Activated CD8-positive, alpha-beta T cell treated with anti-CD3 and anti-CD28 coated beads, Interleukin-2, amount 10 ng/mL, durations not matched to agents 7 days and 5 days (primary cell): ENCODE measurements at regions not wholly inside any gene's neighbourhood (a gene's known extent, or its start where the extent isn't known, plus 50 kb on each side); places are given as distances from the start of the nearest gene placed in this dataset.
"Not testable (repeated sequence)": the region's sequence is repeated elsewhere in the genome, so short reads cannot be mapped to it uniquely, and the experiment has no call there.

ENCODE experiments used
- ATAC-seq: fragments of 150-1000 bp; cut with Tn5 transposase; one replicate; pipeline ENCODE4 v1.10.0; 2021; ENCODE audit warnings: moderate library complexity
- CTCF ChIA-PET: fragments of 350-600 bp; sonication (Branson Sonifier 250); formaldehyde crosslinking; loops from one replicate; lab custom pipeline; 2021; ENCODE audit warnings: antibody characterized with exemption; lab: Charles Lee
- POLR2A ChIA-PET: fragments of 350-600 bp; sonication (Branson Sonifier 250); formaldehyde crosslinking; loops from one replicate; lab custom pipeline; 2021; ENCODE audit warnings: antibody characterized with exemption; lab: Charles Lee
- DNase-seq: peaks from one replicate; pipeline ENCODE4 v3.0.0-alpha.2; 2020
- H3K27ac Mint-ChIP-seq: one replicate; pipeline ENCODE4 v1.8.0; 2021; ENCODE audit warnings: mild to moderate bottlenecking, mixed read lengths
- H3K27me3 Mint-ChIP-seq: one replicate; pipeline ENCODE4 v1.8.0; 2021; ENCODE audit warnings: low read depth, mixed read lengths
- H3K36me3 Mint-ChIP-seq: one replicate; pipeline ENCODE4 v1.8.0; 2021; ENCODE audit warnings: low read depth, mixed read lengths
- H3K4me1 Mint-ChIP-seq: one replicate; pipeline ENCODE4 v1.8.0; 2021; ENCODE audit warnings: low read depth, mixed read lengths
- H3K4me3 Mint-ChIP-seq: one replicate; pipeline ENCODE4 v1.8.0; 2021; ENCODE audit warnings: mild to moderate bottlenecking, mixed read lengths
- H3K9me3 Mint-ChIP-seq: one replicate; pipeline ENCODE4 v1.8.0; 2022; ENCODE audit warnings: mixed read lengths; ENCODE audit not compliant: insufficient read depth

DNA sequence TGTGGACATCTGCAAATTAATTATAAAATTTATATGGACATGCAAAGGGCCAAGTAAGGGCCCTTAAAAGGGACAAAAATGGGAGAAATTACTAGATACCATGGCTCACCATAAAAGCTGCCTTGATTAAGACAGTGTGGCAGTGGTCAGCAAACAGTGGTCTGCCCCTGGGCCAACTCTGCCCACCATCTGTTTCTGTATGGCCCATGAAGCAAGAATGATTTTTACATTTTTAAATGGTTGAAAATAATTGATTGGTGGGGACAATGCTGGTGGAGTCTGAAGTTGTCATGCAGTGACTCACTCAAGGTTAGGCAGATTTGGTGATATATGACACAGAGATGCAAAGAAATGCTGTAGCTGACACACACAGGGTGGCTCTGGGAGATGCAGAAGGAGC is 143.2 kb upstream of the PRDM7 start:
- POLR2A ChIA-PET, H3K9me3 Mint-ChIP-seq, CTCF ChIA-PET, H3K36me3 Mint-ChIP-seq, H3K4me1 Mint-ChIP-seq, H3K27me3 Mint-ChIP-seq, DNase-seq, ATAC-seq, H3K27ac Mint-ChIP-seq, H3K4me3 Mint-ChIP-seq: not testable (repeated sequence)

DNA sequence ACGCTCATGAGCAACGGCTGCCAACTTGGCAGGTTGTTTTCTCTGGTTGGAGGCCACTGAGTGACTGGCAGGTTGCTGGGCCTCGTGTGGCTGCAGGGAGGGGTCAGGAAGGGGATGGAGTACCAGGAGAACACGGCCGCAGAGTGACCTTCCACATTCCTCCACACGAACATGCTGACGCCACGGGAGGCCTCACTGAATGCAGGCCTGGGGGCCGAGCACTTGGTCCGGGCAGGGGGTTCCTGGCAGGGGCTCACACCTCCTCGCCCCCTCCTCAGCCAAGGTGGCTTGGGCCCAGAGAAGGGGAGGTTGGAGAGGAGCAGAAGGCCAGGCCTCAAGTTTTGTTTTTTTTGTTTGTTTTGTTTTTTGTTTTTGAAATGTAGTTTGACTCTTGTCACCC is 98.5 kb upstream of the PRDM7 start:
- DNase-seq, POLR2A ChIA-PET, H3K4me1 Mint-ChIP-seq, H3K9me3 Mint-ChIP-seq, H3K4me3 Mint-ChIP-seq, H3K27me3 Mint-ChIP-seq, H3K27ac Mint-ChIP-seq, ATAC-seq, CTCF ChIA-PET, H3K36me3 Mint-ChIP-seq: not testable (repeated sequence)

DNA sequence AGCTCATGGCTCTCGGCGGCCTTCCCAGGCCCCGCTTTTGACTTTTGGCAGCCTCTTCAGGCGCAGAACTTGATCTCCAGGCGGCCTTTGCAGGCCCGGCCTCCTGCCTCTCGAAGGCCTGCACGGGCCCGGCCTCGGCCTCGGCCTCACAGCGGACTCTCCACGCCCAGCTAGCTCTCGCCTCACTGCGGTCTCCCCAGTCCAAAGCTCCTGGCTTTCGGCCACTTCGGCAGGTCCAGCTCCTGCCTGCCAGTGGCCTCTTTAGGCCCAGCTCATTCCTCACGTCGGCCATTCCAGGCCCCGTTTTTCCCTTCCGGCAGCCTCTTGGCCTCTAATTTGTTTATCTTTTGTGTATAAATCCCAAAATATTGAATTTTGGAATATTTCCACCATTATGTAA is 94.5 kb upstream of the PRDM7 start:
- H3K9me3 Mint-ChIP-seq, ATAC-seq, H3K4me1 Mint-ChIP-seq, H3K27ac Mint-ChIP-seq, H3K4me3 Mint-ChIP-seq, CTCF ChIA-PET, POLR2A ChIA-PET, DNase-seq, H3K36me3 Mint-ChIP-seq, H3K27me3 Mint-ChIP-seq: not testable (repeated sequence)

DNA sequence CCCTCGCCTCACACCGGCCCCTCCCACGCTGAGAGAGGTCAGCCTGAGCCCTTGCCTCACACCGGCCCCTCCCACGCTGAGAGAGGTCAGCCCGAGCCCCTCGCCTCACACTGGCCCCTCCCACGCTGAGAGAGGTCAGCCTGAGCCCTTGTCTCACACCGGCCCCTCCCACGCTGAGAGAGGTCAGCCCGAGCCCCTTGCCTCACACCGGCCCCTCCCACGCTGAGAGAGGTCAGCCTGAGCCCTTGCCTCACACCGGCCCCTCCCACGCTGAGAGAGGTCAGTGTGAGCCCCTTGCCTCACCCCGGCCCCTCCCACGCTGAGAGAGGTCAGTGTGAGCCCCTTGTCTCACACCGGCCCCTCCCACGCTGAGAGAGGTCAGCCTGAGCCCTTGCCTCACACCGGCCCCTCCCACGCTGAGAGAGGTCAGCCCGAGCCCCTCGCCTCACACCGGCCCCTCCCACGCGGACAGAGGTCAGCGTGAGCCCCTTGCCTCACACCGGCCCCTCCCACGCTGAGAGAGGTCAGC is 92.1 kb upstream of the PRDM7 start:
- H3K9me3 Mint-ChIP-seq, H3K36me3 Mint-ChIP-seq, H3K27ac Mint-ChIP-seq, H3K4me1 Mint-ChIP-seq, DNase-seq, H3K4me3 Mint-ChIP-seq, H3K27me3 Mint-ChIP-seq, POLR2A ChIA-PET, CTCF ChIA-PET, ATAC-seq: not testable (repeated sequence)

DNA sequence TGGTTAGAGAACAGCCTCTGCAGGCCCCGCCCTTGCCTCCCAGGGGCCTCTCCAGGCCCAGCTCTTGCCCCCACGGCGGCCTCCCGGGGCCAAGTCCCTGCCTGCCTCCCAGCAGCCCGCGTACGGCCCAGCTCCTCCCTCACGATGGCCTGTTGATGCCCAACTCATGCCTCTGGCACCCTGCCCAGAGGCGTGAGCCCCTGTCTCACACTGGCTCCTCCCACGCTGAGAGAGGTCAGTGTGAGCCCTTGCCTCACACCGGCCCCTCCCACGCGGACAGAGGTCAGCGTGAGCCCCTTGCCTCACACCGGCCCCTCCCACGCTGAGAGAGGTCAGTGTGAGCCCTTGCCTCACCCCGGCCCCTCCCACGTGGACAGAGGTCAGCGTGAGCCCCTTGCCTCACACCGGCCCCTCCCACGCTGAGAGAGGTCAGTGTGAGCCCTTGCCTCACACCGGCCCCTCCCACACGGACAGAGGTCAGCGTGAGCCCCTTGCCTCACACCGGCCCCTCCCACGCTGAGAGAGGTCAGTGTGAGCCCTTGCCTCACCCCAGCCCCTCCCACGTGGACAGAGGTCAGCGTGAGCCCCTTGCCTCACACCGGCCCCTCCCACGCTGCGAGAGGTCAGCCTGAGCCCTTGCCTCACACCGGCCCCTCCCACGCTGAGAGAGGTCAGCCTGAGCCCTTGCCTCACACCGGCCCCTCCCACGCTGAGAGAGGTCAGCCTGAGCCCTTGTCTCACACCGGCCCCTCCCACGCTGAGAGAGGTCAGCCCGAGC is 91.4 kb upstream of the PRDM7 start:
- H3K27me3 Mint-ChIP-seq, H3K4me1 Mint-ChIP-seq, POLR2A ChIA-PET, H3K4me3 Mint-ChIP-seq, ATAC-seq, H3K27ac Mint-ChIP-seq, H3K36me3 Mint-ChIP-seq, H3K9me3 Mint-ChIP-seq, CTCF ChIA-PET: not testable (repeated sequence)
- DNase-seq: peak; percentile 21

DNA sequence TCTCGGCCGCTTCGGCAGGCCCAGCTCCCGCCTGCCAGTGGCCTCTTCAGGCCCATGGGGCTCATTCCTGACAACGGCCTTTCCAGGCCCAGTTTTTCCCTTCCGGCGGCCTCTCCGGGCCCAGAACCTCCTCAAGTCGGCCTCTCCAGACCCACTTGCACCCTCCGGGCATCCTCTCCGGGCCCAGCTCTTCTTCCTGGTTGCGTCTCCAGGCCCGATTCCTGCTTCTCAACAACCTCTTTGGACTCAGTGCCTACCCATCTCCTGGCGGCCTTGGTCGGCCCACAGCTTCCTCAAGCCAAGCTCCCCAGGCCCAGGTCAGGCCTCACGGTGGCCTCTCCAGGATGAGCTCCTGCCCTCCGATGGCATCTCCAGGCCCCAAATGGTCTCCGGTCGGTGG is 90.6 kb upstream of the PRDM7 start:
- H3K4me3 Mint-ChIP-seq, DNase-seq, H3K4me1 Mint-ChIP-seq, CTCF ChIA-PET, H3K36me3 Mint-ChIP-seq, H3K9me3 Mint-ChIP-seq, POLR2A ChIA-PET, H3K27me3 Mint-ChIP-seq, ATAC-seq, H3K27ac Mint-ChIP-seq: not testable (repeated sequence)

DNA sequence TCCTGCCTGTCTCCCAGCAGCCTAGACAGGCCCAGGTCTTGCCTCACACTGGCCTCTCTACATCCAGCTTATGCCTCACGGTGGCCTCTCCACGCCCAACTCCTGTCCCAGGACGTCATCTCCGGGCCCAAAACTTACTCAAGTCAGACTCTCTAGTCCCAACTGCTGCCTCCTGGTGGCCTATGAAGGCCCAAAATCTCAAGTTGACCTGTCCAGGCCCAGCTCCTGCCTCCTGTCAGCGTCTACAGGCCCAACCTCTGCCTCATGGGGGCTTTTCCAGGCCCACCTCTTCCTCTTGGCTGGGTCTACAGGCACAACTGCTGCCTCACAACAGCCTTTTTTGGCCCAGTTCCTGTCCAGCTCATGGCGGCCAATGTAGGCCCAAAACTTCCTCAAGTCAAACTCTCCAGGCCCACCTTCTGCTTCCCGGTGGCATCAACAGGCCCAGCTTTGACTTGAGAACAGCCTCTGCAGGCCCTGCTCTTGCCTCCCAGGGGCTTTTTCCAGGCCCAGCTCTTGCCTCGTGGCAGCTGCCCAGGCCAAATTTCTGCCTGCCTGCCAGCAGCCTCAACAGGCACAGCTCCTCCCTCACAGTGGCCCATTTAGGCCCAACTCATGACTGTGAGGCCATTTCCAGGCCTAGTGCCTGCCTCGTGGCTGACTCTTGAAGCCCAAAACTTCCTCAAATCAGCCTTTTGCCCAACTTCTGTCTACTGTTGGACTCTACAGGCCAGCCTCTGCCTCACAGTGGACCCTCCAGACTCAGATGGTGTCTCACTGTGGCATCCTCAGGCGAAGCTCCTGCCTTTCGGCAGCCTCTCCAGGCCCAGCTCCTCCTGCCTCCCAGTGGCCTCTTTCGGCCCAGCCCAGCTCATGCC is 89.8 kb upstream of the PRDM7 start:
- CTCF ChIA-PET, H3K4me3 Mint-ChIP-seq, H3K27ac Mint-ChIP-seq, ATAC-seq, H3K27me3 Mint-ChIP-seq, DNase-seq, H3K9me3 Mint-ChIP-seq, POLR2A ChIA-PET, H3K4me1 Mint-ChIP-seq, H3K36me3 Mint-ChIP-seq: not testable (repeated sequence)

DNA sequence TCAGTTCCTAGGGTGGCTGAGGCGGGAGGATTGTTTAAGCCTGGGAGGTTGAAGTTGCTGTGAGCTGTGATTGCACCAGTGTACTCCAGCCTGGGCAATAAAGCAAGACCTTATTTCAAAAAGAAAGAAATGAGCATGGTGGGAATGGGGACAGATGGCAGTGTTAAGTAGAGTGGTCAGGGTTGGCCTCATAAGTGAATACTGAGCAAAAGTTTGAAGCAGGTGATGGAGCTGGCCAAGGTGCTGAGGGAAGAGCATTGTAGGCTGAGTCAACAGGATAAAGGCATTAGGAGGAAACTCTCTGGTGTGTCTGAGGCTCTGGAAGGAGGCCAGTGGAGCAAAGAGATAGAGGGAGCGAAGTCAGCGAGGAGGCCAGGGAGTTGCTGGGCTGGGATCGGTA is 73.9 kb upstream of the PRDM7 start:
- H3K4me1 Mint-ChIP-seq, H3K27me3 Mint-ChIP-seq, DNase-seq, ATAC-seq, CTCF ChIA-PET, H3K27ac Mint-ChIP-seq, H3K4me3 Mint-ChIP-seq, H3K36me3 Mint-ChIP-seq, H3K9me3 Mint-ChIP-seq, POLR2A ChIA-PET: not testable (repeated sequence)
